Activated CD4-positive, alpha-beta T cell treated with anti-CD3 and anti-CD28 coated beads, Interleukin-2, amount 50 U/mL, for 48 hours (primary cell): ENCODE measurements at regions not wholly inside any gene's neighbourhood (a gene's known extent, or its start where the extent isn't known, plus 50 kb on each side); places are given as distances from the start of the nearest gene placed in this dataset.
"Not testable (repeated sequence)": the region's sequence is repeated elsewhere in the genome, so short reads cannot be mapped to it uniquely, and the experiment has no call there.

Experiments
- DNase-seq, 2 experiments: peaks; one replicate each; pipeline ENCODE4 v3.0.0-alpha.2; 2020

DNA sequence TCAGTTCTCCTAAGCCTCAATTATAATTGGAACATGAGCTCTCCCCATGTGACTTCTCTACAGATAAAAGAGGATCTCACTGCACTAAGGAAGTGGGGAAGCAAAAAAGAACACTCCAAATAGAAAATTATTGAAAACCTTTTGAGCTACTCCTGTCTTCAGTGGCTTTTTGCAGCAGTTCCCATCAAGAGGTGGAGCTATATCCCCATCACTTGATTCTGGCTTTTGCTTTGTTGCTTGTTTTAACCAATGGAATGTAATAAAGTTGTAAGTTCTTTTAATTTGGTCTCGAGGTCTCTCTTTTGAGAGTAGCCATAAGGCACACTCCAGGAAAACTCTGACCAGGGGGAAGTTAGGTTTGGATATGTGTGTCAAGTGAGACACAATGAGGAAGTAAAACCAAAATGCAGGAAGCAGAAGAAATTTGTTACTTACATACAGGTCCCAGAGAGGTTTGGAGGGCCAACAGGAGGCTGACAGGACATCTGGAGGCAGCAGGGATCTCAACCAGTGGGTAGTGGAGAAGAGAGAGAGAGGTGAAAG, 569.4 kb downstream of the HTR7 start:
- DNase-seq: no peak

DNA sequence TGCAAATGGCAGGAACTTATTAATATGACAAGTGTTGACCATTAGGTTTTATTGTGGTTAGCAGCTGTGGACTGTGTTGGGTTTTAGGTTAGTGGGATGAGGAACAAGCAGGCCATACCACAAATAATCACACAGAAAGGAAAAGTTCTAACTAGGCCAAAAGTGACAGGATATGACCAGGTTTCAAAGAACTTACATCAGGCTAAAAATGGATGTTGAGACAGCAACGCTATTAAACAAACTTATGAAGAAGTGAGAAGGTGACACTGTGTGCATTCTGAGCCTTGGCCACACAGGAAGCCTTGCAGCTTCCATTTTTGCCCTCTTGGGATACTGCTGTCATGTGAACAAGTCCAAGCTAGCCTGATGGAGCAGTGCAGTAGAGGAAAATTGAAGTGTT, 568.8 kb downstream of the HTR7 start:
- DNase-seq: no peak

DNA sequence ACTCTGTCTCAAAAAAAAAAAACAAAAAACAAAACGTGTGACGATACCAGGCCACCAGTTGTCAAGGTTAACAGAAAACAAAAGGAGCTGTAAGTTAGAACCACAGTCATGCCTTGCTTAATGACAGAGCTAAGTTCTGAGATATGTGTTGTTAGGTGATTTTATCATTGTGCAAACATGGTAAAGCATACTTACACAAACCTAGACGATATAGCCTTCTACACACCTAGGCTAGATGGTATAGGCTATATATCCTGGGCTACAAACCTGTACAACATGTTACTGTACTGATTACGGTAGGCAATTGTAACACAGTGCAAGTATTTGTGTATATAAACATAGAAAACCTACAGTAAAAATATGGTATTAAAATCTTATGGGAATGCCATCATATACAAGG, 564.2 kb downstream of the HTR7 start:
- no peak for DNase-seq

DNA sequence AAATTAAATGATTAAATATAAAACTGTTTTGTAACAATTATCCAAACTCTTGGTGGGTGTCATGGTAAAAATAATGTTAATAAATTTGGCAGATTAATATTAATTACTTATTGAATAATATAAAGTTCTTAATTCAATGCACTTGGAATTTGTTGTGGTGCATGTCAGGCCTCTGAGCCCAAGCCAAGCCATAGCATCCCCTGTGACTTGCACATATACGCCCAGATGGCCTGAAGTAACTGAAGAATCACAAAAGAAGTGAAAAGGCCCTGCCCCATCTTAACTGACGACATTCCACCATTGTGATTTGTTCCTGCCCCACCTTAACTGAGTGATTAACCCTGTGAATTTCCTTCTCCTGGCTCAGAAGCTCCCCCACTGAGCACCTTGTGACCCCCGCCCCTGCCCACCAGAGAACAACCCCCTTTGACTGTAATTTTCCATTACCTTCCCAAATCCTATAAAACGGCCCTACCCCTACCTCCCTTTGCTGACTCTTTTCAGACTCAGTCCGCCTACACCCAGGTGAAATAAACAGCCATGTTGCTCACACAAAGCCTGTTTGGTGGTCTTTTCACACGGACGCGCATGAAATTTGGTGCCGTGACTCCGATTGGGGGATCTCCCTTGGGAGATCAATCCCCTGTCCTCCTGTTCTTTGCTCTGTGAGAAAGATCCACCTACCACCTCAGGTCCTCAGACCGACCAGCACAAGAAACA, 562.9 kb downstream of the HTR7 start:
- not testable (repeated sequence) for DNase-seq

DNA sequence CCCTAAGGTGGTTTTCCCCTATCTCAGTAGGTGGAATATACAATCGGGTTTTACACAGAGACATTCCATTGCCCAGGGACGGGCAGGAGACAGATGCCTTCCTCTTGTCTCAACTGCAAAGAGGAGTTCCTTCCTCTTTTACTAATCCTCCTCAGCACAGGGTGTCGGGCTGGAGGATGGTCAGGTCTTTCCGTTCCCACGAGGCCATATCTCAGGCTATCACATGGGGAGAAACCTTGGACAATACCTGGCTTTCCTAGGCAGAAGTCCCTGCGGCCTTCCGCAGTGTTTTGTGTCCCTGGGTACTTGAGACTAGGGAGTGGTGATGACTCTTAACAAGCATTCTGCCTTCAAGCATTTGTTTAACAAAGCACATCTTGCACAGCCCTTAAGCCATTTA, 555.8 kb downstream of the HTR7 start:
- not testable (repeated sequence) for DNase-seq

DNA sequence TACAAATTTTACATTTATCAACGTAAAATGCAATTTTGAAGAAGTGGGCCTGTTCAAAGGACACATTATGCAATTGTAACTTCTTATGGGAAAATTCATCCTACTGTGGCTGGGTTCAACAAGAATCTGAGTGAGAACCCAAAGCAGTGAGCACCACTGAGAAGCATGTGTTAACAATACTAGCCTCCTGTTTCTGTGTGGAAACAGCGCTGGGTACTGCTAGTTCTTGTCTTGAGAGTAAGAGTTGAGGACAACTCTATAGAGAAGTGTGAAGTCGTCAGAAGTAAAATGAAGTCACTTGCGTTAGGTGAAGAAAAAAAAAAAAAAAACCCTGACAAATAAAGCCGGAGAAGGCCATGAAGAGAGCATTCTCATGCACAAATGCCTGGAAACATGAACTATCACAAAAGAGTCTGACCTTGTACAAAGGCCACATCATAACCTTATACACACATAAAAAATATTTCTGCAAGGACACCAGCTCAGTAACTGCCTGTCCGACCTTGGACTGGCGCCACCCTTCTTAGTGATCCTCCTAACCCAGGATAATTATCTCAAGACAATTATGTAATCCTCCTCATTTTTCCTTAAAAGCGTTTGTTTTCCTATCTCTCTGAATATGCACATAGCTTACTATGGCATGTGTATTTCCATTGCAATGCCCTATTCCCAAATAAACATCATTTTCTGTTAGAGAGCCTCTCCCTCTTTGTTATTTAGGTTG, 554.9 kb downstream of the HTR7 start:
- DNase-seq: no peak

DNA sequence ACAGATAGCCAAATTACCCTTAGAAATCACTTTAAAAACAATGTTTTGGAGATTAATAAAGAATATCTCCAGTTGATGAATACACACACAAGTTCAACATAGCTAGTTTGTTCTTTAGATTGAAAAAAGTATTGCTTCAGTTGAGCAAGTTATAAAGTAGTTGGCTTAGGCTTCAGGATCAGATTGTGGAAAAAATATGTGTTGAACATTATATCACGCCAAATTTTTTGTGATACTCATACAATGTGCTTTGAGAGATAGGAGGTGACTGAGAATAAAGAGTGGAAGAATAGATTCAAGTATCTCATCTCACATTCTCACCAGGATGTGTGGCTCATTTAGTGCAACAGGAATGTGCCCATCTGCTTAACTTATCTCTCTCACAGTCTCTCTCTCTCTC, 553.3 kb downstream of the HTR7 start:
- no peak for DNase-seq

DNA sequence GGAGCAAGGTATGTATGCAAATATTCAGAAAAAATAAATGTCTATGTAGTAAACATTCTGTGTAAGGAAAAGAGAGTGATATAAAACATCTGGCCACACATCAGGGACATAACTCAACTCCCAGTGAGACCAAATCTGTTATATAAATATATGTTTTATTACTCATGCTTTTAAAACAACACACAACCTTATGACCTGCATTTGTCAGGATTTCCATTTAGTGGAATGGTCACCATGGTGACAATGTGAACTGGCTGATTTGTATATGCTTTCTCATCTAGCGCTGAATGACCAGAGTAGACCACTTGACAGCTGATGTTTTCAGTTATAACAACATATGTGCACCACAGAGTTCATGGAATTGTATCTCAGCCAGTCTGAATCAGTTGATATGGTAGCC, 551.7 kb downstream of the HTR7 start:
- DNase-seq: no peak

DNA sequence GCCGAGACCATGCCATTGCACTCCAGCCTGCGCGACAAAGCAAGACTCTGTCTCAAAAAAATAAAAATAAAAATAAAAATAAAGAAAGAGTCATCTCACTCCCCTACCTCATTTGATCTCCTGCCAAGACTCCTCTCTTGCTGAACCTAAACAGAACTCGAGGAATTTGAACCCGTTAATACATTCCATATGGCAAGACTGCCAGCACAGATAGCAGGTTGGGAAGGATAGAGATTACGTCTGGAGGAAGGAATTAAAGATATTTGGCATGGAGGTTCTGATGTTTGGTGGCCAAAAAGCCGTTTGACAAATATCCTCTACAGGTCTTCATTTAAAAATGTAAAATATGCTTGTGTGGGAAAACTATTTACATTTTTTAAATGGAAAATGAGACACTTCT, 549.6 kb downstream of the HTR7 start:
- no peak for DNase-seq

DNA sequence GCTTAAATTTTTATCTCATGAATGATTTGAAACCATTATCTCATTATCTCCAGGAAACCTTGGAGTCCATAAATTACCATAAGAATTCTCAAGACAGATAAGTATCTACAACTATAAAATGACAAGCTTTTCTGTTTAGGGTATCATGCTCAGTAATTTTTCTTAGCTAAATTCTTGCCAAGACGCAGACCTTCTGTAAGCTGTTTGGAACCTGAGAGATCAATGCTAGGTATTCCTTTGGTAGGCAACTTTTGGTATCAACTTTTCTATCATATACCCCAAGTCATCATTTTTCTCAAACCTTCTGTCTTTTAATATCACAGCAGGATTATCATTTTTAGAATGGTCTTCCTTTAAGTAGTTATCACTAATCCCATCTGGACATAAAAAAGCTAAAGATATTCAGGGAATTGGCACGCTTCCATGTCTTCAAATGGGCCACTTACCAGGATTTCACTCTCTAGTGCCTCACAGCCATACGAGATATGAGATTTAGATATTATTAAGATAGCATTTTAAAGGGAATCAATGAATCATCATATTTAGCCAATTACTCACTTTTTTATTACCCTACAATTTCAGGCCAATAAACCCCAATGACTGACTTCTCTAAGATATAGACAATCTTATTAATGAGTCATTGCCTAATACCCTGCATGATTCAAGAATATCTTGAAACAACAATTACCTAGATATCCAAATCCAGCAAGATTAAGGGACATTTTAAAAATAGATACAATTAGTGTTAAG, 544.1 kb downstream of the HTR7 start:
- no peak for DNase-seq

DNA sequence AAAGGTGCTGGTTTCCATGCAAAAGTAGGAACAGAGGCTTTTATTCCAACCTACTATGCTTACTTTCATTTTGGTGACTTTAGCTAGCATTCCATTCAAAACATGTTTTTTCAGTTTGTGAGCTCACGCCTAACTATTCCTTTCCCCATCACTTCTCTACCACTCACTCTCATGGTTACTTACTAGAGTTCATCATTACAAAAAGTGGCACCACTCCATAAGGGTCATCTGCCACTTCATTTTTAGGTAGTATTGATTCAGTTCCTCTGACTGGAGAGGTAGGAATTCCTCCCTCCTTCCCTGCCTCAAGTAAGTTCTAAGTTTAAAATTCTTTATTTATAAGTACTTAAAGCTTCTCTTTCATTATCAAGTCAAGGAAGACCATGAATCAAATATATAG, 543.1 kb downstream of the HTR7 start:
- DNase-seq: no peak

DNA sequence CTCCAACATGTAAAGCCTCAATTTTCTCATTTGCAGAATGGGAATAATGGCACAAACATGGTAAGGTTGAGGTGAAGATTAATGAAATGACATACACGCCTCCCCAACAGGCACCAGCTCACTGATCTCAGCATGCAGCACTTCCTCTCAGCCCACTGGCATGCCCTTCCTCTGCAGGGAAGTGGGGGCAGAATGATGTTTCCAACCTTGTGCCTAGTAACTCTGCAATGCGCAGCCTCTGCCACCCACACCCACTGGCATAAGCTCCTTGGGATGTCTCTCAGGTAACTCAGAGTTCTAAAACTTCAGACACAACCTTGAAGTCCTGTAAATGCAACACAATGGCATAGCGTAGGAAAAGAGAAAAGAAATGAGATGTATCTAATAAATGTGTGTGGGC, 540.7 kb downstream of the HTR7 start:
- DNase-seq: no peak

DNA sequence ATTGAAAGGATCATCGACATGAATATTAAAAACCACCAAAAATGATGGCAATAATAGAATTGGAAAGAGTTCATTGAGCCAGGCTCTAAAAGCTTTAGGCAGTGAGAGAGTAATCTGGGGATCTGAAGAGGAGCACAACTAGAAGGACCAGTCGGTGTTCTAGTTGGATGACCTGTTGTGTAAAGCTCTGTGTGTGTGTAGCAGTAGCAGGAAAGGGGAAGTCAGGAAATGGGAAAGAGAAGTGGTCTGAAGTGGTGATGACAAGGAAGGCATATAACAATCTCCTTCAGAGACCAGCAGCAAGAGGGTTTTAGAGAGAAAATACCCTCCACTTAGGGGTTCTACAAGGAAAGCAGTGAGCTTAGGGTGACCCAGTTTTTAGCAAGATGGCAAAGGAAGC, 539.2 kb downstream of the HTR7 start:
- no peak for DNase-seq

DNA sequence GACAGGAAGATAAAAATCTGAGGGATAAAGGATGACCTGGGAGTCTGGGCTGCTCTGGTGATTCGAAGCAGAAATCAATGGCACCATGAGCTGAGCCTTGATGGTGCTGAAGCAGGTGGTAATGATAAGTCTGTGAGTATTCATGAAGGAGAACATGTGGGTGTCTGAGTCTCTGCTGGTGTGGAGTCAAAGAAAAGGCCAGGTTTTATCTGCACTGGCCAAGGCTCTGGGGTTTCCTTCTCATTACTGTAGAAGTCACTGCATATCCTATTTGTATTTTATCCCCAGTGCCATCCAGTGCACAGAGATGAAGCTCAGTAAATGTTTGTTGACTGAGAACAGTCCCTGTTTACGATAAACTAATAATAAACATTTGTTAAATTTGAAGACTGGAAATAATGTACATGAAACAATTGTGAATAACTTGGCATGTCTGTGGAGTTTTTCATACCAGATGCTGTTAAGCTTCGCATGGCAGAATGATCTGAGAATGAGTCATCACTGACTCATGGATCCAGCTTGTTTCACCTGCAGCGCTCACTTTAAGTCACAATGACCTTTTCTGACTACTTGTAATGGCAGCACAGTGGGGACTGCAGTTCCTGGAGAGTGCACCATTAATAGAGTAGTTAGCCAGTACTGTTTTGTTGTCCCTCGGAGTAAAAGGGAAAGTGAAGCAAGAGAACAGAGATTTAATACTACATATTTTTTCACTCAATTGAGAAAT, 538.5 kb downstream of the HTR7 start:
- DNase-seq: no peak

DNA sequence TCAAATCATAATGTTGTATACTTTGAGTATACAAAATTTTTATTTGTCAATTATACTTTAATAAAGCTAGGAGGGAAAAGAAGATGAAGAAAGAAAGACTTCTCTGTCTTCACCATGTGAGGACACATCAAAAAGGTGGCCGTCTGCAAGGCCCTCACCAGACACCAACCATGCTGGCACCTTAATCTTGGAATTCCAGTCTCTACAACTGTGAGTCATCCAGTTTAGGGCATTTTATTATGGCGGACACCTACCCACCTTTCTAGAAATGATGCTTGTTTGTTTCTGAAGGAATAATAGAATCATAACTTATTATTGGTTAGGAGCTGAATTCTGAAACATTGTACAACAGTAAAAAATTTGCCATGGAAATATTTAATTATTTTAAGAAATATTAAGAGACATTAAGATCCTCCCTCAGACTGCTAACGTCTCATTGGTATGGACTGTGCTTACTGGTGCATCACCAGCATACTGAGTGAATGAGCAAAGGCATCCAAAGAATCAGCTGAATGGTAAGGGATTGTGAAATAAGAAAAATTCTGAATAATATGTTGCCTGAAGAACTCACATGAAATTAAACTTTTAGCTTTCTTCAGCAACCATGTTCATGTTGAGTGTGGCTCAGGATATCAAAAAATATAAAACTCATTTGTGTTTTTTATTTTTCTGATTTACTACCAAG, 536.6 kb downstream of the HTR7 start:
- DNase-seq: no peak

DNA sequence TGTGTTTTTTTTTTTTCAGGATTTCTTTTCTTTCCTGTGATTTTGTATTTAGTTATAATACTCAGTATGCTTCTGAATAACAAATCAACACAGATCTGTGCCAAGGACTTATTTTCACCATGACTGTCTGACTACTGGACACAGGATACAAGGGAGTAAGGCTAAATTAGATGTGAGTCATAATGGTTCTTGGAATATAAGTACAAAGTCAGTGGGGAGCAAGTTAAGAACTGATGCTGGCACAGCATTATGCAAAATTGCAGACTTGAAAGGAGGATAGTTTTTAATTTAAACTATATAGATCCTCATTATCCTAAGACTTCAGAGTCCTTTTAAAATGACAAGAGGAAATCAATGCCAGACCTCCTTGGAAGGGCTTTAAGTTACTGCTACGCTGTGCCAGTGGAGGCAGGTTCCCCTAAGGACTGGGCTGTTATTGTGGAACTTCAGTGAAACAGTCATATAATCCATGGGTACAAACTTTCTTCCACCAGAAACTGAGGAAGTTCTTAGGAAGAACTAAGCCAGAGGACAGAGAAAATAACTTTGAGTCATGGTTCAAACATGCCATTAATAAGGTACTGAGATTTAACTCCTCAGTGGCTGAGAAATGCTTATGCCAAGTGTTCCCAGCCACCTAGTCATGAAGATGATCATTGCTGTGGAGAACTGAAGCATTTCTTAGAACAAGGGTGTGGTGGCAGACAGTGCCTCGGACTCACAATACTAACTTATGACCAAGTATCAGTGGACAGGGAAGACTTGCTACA, 531.2 kb downstream of the HTR7 start:
- DNase-seq: no peak

DNA sequence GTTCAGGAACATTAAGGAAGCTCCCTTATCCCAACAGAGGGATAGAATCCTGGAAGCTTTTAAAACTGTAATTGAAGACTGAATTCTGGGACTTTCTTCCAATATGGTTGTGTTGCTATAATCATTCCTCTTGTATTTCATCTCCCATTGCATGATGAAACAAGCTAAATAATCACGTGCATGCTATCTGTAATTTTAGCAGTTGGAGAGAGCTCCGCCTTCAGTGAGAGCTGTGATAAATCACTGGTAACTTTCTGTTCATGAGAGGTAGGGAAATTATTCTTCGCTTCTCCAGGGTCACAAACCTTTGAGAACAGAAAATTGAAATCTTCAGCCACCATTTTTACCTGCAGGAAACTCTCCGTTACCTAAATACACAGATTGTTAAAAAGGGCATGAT, 530.2 kb downstream of the HTR7 start:
- no peak for DNase-seq

DNA sequence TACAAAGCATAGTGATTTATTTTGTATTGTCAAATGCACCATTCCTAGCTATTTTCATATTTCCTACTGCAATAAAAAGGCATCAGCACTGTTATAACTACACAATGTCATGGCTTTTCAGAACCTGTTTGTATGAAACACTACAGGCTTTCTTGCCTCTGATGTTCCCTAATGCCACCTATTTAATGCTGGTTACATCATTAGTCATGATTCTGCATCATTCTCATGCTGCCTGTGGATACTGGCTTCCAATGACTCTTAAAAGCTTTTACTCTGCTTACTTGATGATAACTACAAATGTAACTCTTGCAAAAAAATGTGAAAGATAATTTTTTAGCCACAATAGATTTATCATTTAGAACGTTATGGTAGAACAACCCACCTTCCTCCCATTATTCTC, 529.4 kb downstream of the HTR7 start:
- DNase-seq: no peak

DNA sequence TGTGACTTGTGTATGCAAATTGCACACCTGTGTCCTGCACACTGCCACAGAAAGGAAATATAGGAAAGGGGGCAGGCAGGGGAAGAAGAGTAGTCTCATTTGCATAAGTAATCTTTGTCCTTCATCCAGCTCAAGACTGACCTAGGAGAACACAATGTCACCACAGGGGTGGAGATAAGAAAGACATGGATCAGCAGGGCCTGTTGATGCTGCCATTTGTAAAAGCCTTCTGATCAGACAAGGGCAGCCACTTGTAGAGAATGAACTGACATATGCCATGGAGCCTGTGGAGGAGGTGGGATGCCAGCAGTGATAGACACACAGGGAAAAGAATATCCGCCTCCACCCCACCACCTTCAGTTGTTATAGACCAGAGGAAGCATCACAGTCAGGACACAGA, 528.9 kb downstream of the HTR7 start:
- DNase-seq: no peak

DNA sequence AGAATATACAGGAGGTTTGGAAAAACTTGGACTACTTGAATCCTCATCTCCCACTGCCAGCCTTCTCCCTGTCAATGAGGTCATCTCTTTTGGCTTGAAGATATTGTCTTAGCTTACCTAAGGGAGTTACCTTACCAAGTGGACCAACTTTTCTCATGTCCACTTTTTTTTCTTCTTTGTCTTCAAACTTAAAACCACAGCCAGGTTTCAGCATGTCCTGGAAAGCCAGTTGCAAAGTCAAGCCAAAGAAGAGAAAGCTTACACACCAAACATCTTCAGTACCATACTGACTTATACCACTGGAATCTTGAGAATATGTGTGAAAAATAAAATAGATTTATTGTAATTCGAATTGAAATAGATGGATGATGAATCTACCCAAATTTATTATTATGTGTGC, 520.5 kb downstream of the HTR7 start:
- no peak for DNase-seq

DNA sequence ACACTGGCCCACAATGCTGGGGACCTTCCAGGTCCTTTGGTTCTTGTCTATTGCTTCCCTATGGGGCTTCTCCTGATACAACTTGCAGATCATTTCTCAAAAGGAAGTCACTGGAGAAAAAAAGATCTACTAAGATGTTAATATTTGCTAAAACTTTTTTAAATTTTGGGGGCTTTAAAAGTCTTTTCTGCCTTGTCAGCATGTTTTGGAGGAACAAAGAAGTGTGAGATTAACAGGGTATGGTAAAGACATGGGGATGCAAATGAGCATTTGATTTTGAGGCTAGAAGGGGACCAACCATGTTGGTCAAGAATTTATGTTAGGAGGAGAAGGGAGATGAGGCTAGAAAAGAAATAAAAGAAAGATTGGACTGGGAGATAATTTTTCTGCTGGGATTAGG, 515.4 kb downstream of the HTR7 start:
- DNase-seq: no peak

DNA sequence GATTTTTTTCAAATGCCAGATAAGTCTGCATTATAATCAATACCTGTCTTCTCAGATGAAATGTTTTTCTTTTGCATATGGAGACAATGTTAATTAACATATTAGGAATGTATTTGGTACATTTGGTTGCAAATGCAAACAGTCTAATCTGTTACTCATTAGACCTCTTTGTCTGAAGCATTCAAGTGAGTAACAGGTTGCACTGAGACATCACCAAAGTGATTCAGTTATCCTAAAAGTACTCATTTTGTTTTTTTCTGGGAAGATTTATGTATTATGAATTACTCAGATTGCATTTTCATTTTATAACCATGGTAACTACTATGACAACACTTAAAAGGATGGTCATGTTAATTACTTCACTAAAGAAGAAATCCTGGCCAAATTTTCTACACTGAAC, 513.6 kb downstream of the HTR7 start:
- DNase-seq: no peak
